Smooth muscle cell (in vitro differentiated cells): ENCODE measurements at regions not wholly inside any gene's neighbourhood (a gene's known extent, or its start where the extent isn't known, plus 50 kb on each side); places are given as distances from the start of the nearest gene placed in this dataset.

Experiments
- DNase-seq: peaks from one replicate; lab custom pipeline; 2025; ENCODE audit not compliant: unreplicated experiment; lab: John Stamatoyannopoulos, UW
- H2AFZ ChIP-seq: fragments of 200-600 bp; sonication (generic); 2 replicates; pipeline ENCODE4 v1.6.0; 2016; ENCODE audit warnings: antibody characterized with exemption, low read depth, mild to moderate bottlenecking
- H3F3A ChIP-seq: fragments of 200-600 bp; sonication (generic); 2 replicates; pipeline ENCODE4 v1.6.0; 2017; ENCODE audit warnings: antibody characterized with exemption, low read depth
- H3K27ac ChIP-seq: fragments of 200-600 bp; sonication (generic); 2 replicates; pipeline ENCODE4 v1.5.1; 2016; ENCODE audit warnings: low read depth, mild to moderate bottlenecking
- H3K27me3 ChIP-seq: fragments of 200-600 bp; sonication (generic); 2 replicates; pipeline ENCODE4 v1.6.1; 2016; ENCODE audit warnings: low read depth, mild to moderate bottlenecking
- H3K36me3 ChIP-seq: fragments of 200-600 bp; sonication (generic); 2 replicates; pipeline ENCODE4 v1.5.1; 2016; ENCODE audit warnings: low read depth
- H3K4me1 ChIP-seq: fragments of 200-600 bp; sonication (generic); 2 replicates; pipeline ENCODE4 v1.5.1; 2016; ENCODE audit warnings: low read depth
- H3K4me2 ChIP-seq: fragments of 200-600 bp; sonication (generic); 2 replicates; pipeline ENCODE4 v1.6.0; 2016; ENCODE audit warnings: mild to moderate bottlenecking
- H3K4me3 ChIP-seq: fragments of 200-600 bp; sonication (generic); 2 replicates; pipeline ENCODE4 v1.5.1; 2016; ENCODE audit warnings: mild to moderate bottlenecking
- H3K79me2 ChIP-seq: fragments of 200-600 bp; sonication (generic); 2 replicates; pipeline ENCODE4 v1.6.0; 2016; ENCODE audit warnings: low read depth, mild to moderate bottlenecking
- H3K9ac ChIP-seq: fragments of 200-600 bp; sonication (generic); 2 replicates; pipeline ENCODE4 v1.6.0; 2016; ENCODE audit warnings: low read depth
- H3K9me3 ChIP-seq: fragments of 200-600 bp; sonication (generic); replicated peaks from 2 replicates; pipeline ENCODE4 v1.5.1; 2016; ENCODE audit warnings: low read depth
- H4K20me1 ChIP-seq: fragments of 200-600 bp; sonication (generic); 2 replicates; pipeline ENCODE4 v1.6.0; 2016; ENCODE audit warnings: low read depth
- WGBS: methylation state at CpG from one replicate; pipeline ENCODE4 v1.1.7; 2016; ENCODE audit warnings: low lambda C conversion rate; 5-methylcytosine and 5-hydroxymethylcytosine counted together
- TF ChIP-seq, protein P1 (sequence below): fragments of 200-600 bp; sonication (generic); IDR thresholded peaks from 2 replicates; pipeline ENCODE4 v1.5.1; 2017; ENCODE audit warnings: borderline replicate concordance, mild to moderate bottlenecking, antibody characterized with exemption; ENCODE audit not compliant: insufficient read depth, poor library complexity, severe bottlenecking

- no peak overlapping the region for H3K27ac ChIP-seq
- WGBS = 95% methylated on average over 3 of the region's 3 CpGs
- H3K4me3 ChIP-seq = no peak overlapping the region
- H3K27me3 ChIP-seq = no peaks in the 10 kb centered on the region
- H2AFZ ChIP-seq = no peak overlapping the region
- H3K9me3 ChIP-seq = no peaks in the 10 kb centered on the region
- H3F3A ChIP-seq = no peaks in the 10 kb centered on the region
- no peak overlapping the region for H3K9ac ChIP-seq
- H4K20me1 ChIP-seq = no peaks in the 10 kb centered on the region
- no peak overlapping the region for H3K4me2 ChIP-seq
- no peaks in the 10 kb centered on the region for H3K4me1 ChIP-seq
- H3K36me3 ChIP-seq = no peaks in the 10 kb centered on the region
- TF ChIP-seq, protein P1, sequence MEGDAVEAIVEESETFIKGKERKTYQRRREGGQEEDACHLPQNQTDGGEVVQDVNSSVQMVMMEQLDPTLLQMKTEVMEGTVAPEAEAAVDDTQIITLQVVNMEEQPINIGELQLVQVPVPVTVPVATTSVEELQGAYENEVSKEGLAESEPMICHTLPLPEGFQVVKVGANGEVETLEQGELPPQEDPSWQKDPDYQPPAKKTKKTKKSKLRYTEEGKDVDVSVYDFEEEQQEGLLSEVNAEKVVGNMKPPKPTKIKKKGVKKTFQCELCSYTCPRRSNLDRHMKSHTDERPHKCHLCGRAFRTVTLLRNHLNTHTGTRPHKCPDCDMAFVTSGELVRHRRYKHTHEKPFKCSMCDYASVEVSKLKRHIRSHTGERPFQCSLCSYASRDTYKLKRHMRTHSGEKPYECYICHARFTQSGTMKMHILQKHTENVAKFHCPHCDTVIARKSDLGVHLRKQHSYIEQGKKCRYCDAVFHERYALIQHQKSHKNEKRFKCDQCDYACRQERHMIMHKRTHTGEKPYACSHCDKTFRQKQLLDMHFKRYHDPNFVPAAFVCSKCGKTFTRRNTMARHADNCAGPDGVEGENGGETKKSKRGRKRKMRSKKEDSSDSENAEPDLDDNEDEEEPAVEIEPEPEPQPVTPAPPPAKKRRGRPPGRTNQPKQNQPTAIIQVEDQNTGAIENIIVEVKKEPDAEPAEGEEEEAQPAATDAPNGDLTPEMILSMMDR = no peak
- H3K79me2 ChIP-seq = no peaks in the 10 kb centered on the region
- DNase-seq = no peak
These were observed 787.2 kb downstream of the GALC start for GRCh38 chr14:87205811-87206210.

DNA sequence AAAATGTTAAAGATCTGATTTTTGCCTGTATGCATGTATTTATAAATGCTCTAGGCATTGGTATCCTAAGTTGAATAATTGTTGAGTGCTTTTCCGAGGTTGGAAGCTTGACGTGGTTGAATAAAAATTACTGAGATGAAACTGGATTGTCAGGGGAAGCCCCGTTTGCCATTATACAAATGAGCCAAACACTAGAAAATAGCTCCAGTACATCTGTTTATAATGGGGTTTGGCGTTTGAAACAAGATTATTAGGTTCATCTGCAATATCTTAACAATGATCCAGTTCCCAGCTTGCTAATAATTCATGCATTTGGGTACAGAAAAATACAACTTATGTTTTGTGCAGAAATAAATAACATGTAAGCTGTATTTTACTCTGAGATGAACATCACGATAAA, 789.6 kb downstream of the GALC start:
- Histone ChIP-seq H3K9me3 (no peaks in the 10 kb centered on the region), H3F3A (no peaks in the 10 kb centered on the region), H3K27me3 (no peaks in the 10 kb centered on the region), H3K4me1 (no peaks in the 10 kb centered on the region), H3K9ac (no peak overlapping the region), H3K4me2 (no peak overlapping the region), H2AFZ (no peak overlapping the region), H3K79me2 (no peaks in the 10 kb centered on the region), H3K36me3 (no peaks in the 10 kb centered on the region), H4K20me1 (no peaks in the 10 kb centered on the region), H3K4me3 (no peak overlapping the region), H3K27ac (no peak overlapping the region)
- TF ChIP-seq, protein P1 = no peak
- 90% methylated on average over 5 of the region's 5 CpGs for WGBS
- DNase-seq = no peak

DNA sequence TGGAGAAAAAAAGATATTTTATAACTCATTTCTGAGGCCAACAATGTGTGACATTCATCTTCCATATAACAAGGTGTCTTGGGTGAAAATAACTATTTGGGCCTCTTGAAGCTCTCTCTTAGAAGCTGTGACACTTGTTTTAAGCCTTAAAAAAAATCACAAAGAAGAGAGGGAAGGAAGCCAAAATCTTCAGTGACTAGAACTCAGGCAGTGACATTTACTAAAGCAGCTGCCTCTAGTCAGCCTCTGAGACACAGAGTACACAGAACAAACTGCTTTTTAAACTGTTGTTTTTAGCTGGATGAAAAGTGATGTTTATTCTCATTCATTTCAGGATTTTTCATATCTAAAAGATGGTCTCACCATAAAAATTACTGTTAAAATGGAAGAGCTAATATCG, 793.6 kb downstream of the GALC start:
- no peaks in the 10 kb centered on the region for H3K36me3 ChIP-seq
- no peaks in the 10 kb centered on the region for H4K20me1 ChIP-seq
- no peak for DNase-seq
- no peaks in the 10 kb centered on the region for H3K79me2 ChIP-seq
- TF ChIP-seq, protein P1 = no peak
- no peaks in the 10 kb centered on the region for H3K4me1 ChIP-seq
- H3K27ac ChIP-seq = no peak overlapping the region
- H3F3A ChIP-seq = no peaks in the 10 kb centered on the region
- no peak overlapping the region for H3K4me2 ChIP-seq
- 94% methylated on average over 1 of the region's 1 CpG for WGBS
- H3K4me3 ChIP-seq = no peak overlapping the region
- H3K27me3 ChIP-seq = no peaks in the 10 kb centered on the region
- no peaks in the 10 kb centered on the region for H3K9me3 ChIP-seq
- H3K9ac ChIP-seq = no peak overlapping the region
- H2AFZ ChIP-seq = no peak overlapping the region

DNA sequence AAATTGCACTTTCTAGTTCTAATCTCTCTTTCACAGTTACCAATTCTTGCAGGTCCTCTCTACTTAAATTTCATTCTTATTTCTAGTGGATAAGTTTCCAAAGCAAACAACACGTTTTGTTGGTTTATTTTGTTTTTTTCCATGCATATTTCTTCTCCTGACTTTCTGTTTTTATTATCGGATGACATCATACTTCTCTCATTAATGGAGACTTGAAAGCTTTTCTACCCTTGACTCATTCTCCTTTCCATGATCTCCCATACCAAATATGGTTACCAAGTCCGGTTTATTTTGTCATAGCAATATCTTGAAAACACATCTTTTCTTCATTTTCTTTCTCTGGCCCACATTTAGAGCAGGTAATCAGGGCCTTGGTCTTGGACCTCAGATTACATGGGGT, 796.5 kb downstream of the GALC start:
- no peaks in the 10 kb centered on the region for H3K79me2 ChIP-seq
- no peak overlapping the region for H2AFZ ChIP-seq
- DNase-seq = no peak
- TF ChIP-seq, protein P1 = no peak
- WGBS = 82% methylated on average over 3 of the region's 3 CpGs
- H3K4me3 ChIP-seq = no peak overlapping the region
- no peaks in the 10 kb centered on the region for H3K27me3 ChIP-seq
- H3K4me2 ChIP-seq = no peak overlapping the region
- no peaks in the 10 kb centered on the region for H3K36me3 ChIP-seq
- H3K4me1 ChIP-seq = no peaks in the 10 kb centered on the region
- no peaks in the 10 kb centered on the region for H4K20me1 ChIP-seq
- no peaks in the 10 kb centered on the region for H3F3A ChIP-seq
- no peak overlapping the region for H3K9ac ChIP-seq
- H3K9me3 ChIP-seq = no peaks in the 10 kb centered on the region
- H3K27ac ChIP-seq = no peak overlapping the region
